Ovary (tissue), 3 donors: ENCODE measurements at regions not wholly inside any gene's neighbourhood (a gene's known extent, or its start where the extent isn't known, plus 50 kb on each side); places are given as distances from the start of the nearest gene placed in this dataset.

Experiments used
- CTCF ChIP-seq, 3 donors: fragments of 450-650 bp in 2 of 3; fragments of 200-600 bp in 1 of 3; IDR thresholded peaks; one replicate each; pipeline versions ENCODE4 v1.5.1 to v1.8.0; 2016 to 2022; ENCODE audit warnings: antibody characterized with exemption in 3 of 3, mild to moderate bottlenecking in 1 of 3
- EP300 ChIP-seq: sonication (generic); formaldehyde crosslinking; IDR thresholded peaks from one replicate; pipeline ENCODE4 v1.6.1; 2017; ENCODE audit warnings: antibody characterized with exemption
- POLR2A ChIP-seq: fragments of 450-650 bp; IDR thresholded peaks from one replicate; pipeline ENCODE4 v1.6.1; 2017; ENCODE audit warnings: antibody characterized with exemption, mild to moderate bottlenecking, moderate library complexity
- donor health status: DM: no; HTN: no; CAD: no.

GRCh38 chr1:47596328-47596727 is 158.5 kb downstream of the FOXD2 start:
- TF ChIP-seq CTCF (IDR thresholded peaks at IDR 0.05) (no peak), POLR2A (no peak), EP300 (no peak)
